A172 (cell line): ENCODE measurements at regions not wholly inside any gene's neighbourhood (a gene's known extent, or its start where the extent isn't known, plus 50 kb on each side); places are given as distances from the start of the nearest gene placed in this dataset.
"Not testable (repeated sequence)": the region's sequence is repeated elsewhere in the genome, so short reads cannot be mapped to it uniquely, and the experiment has no call there.

Source experiments
- DNase-seq: peaks from one replicate; pipeline ENCODE4 v3.0.0-alpha.2; 2015; ENCODE audit warnings: low spot score

GRCh38 chr5:135776457-135776856 lies 58.0 kb upstream of the SLC25A48 start:
- DNase-seq, result no peak

- no peak for DNase-seq
Observed at GRCh38 chr5:135761746-135762145, 72.7 kb upstream of the SLC25A48 start.

- DNase-seq, result no peak
Observed at GRCh38 chr5:135759149-135759784, 75.2 kb upstream of the SLC25A48 start.

GRCh38 chr5:135753990-135754389 lies 80.5 kb upstream of the SLC25A48 start:
- DNase-seq, result no peak

- no peak for DNase-seq
Observed at GRCh38 chr5:135750506-135750905, 84.0 kb upstream of the SLC25A48 start.

GRCh38 chr5:135747824-135748223 lies 86.6 kb upstream of the SLC25A48 start:
- DNase-seq, result no peak

- DNase-seq, result no peak
Observed at GRCh38 chr5:135745897-135746500, 88.5 kb upstream of the SLC25A48 start.

GRCh38 chr5:135743705-135744411 lies 90.6 kb upstream of the SLC25A48 start:
- DNase-seq, result no peak

GRCh38 chr5:135743181-135743580 lies 91.3 kb upstream of the SLC25A48 start:
- no peak for DNase-seq

GRCh38 chr5:135742240-135742639 lies 92.2 kb upstream of the SLC25A48 start:
- not testable (repeated sequence) for DNase-seq

GRCh38 chr5:135741040-135741439 lies 93.4 kb upstream of the SLC25A48 start:
- DNase-seq, result no peak

- no peak for DNase-seq
Observed at GRCh38 chr5:135740475-135740874, 94.0 kb upstream of the SLC25A48 start.

GRCh38 chr5:135739383-135739981 lies 95.0 kb upstream of the SLC25A48 start:
- no peak for DNase-seq

- DNase-seq, result no peak
Observed at GRCh38 chr5:135738564-135738875, 95.9 kb upstream of the SLC25A48 start.

GRCh38 chr5:135737701-135738563 lies 96.5 kb upstream of the SLC25A48 start:
- no peak for DNase-seq

- DNase-seq, result not testable (repeated sequence)
Observed at GRCh38 chr5:135736952-135737351, 97.5 kb upstream of the SLC25A48 start.

- DNase-seq, result no peak
Observed at GRCh38 chr5:135735831-135736230, 98.6 kb upstream of the SLC25A48 start.

GRCh38 chr5:135734956-135735355 lies 99.5 kb upstream of the SLC25A48 start:
- DNase-seq, result not testable (repeated sequence)

- DNase-seq, result not testable (repeated sequence)
Observed at GRCh38 chr5:135731034-135731433, 103.4 kb upstream of the SLC25A48 start.

GRCh38 chr5:135730161-135730560 lies 104.3 kb upstream of the SLC25A48 start:
- DNase-seq, result not testable (repeated sequence)

- no peak for DNase-seq
Observed at GRCh38 chr5:135729321-135729786, 105.1 kb upstream of the SLC25A48 start.

GRCh38 chr5:135724617-135725016 lies 109.8 kb upstream of the SLC25A48 start:
- no peak for DNase-seq
